ENCODE measurements at regions not wholly inside any gene's neighbourhood (a gene's known extent, or its start where the extent isn't known, plus 50 kb on each side); places are given as distances from the start of the nearest gene placed in this dataset.

GRCh38 chr5:1663186-1663585 lies 136.5 kb downstream of the MRPL36 start:
- TF ChIP-seq POLR2AphosphoS5 (IDR thresholded peaks at IDR 0.05; ENCODE audit: low read length) (no peak), MEF2B (IDR thresholded peaks at IDR 0.05; ENCODE audit: partially characterized antibody, poor library complexity, severe bottlenecking) (no peak), ATF7 (IDR thresholded peaks at IDR 0.05; ENCODE audit: low read depth) (no peak), PKNOX1 (IDR thresholded peaks at IDR 0.05) (no peak), EZH2 (IDR thresholded peaks at IDR 0.05; ENCODE audit: borderline replicate concordance, control insufficient read depth, low read depth, low read length) (no peak), SUPT20H (IDR thresholded peaks at IDR 0.05; ENCODE audit: borderline replicate concordance, control insufficient read depth, low read depth, low read length) (no peak), RELB (IDR thresholded peaks at IDR 0.05; ENCODE audit: low read depth) (no peak)
- CTCF ChIA-PET, result no interaction called here
- Histone ChIP-seq H3K79me2 (ENCODE audit: control insufficient read depth, insufficient read depth, low read length) (no peaks in the 10 kb centered on the region), H3K9ac (ENCODE audit: control insufficient read depth, insufficient read depth, low read length) (no peak overlapping the region), H3K4me2 (ENCODE audit: control insufficient read depth, insufficient read depth) (no peak overlapping the region), H3K36me3 (ENCODE audit: control insufficient read depth in 2 of 2, insufficient read depth in 2 of 2, low read length in 1 of 2) (no peaks in the 10 kb centered on the region), H3K4me1 (ENCODE audit: control insufficient read depth, insufficient read depth, low read length) (no peaks in the 10 kb centered on the region), H3K27ac (ENCODE audit: control insufficient read depth, insufficient read depth) (no peak overlapping the region), H3K4me3 (no peak overlapping the region), H3K9me3 (replicated peaks; ENCODE audit: control insufficient read depth, insufficient read depth, low read length) (no peaks in the 10 kb centered on the region), H3K27me3 (replicated peaks in 1 of 2; ENCODE audit: control insufficient read depth in 2 of 2, insufficient read depth in 2 of 2, low read length in 1 of 2) (peaks cover 4 to 5% of the 10 kb centered on the region in 2 experiments; a peak in 3 of 4 replicates), H2AFZ (ENCODE audit: control insufficient read depth, low read depth, low read length) (no peak overlapping the region), H4K20me1 (ENCODE audit: control insufficient read depth, insufficient read depth) (no peaks in the 10 kb centered on the region)
- BruUV-seq (replicated peaks), result no TSS peak
- SMC1A ChIA-PET (ENCODE audit: uncharacterized antibody, unreplicated experiment), result no interaction called here
- RAD21 ChIA-PET (ENCODE audit: unreplicated experiment), result no interaction called here
- no peak for ATAC-seq
- POLR2A ChIA-PET, result no interaction called here
- in situ Hi-C loops (cut with MboI), result no loop called here
- WGBS (ENCODE audit: insufficient coverage, insufficient replicate concordance, low lambda C conversion rate, missing lambda C conversion rate), result 56% methylated on average over 13 of the region's 13 CpGs
- no peak for DNase-seq (ENCODE audit: low read depth, low spot score)
- no peak for FAIRE-seq
- intact Hi-C loops (cut with micrococcal nuclease; ENCODE audit: unreplicated experiment), result no loop called here

Measured in GM12878 (cell line).